Stimulated activated CD4-positive, alpha-beta T cell treated with anti-CD3 and anti-CD28 coated beads, Interleukin-2, amount 100 ng/mL, for 4 hours (primary cell): ENCODE measurements at regions not wholly inside any gene's neighbourhood (a gene's known extent, or its start where the extent isn't known, plus 50 kb on each side); places are given as distances from the start of the nearest gene placed in this dataset.

Experiments used
- DNase-seq: peaks from one replicate; pipeline ENCODE4 v3.0.0-alpha.2; 2020; ENCODE audit warnings: low read depth

GRCh38 chr13:74662905-74663304, 528.7 kb upstream of the KLF12 start:
- no peak for DNase-seq

DNA sequence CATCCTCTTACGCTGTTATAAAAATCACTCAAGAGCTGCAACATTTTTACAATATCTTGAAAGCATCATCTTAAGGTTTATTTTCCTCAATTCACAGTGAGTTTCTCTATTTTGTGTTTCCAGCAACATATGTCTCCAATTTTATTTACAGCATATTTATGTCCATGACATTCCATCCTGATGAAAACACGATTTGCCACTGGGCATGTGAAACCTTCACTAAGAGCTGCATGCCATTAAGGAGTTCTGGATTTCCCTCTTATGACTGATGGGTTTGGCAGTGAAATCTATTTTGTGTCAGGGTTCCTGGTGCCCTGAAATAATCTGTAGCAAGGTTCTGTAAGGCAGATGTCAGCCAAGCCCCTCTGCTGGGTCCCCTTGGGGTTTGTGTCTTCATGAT, 527.6 kb upstream of the KLF12 start:
- no peak for DNase-seq

DNA sequence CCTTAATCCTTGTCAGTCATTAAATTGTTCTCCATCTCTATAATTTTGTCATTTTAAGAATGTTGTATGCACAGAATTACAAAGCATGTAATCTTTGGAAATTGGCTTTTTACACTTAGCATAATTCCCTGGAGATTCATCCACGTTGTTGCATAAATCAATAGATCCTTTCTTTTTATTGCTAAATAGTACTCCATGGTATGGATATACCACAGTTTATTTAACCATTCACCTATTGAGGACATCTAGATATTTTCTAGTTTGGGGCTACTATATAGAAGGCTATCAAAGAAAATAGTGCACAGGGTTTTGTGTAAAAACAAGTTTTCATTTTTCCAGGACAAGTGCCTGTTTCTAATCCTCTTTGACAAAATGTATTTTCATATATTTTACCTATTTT, 523.6 kb upstream of the KLF12 start:
- no peak for DNase-seq

DNA sequence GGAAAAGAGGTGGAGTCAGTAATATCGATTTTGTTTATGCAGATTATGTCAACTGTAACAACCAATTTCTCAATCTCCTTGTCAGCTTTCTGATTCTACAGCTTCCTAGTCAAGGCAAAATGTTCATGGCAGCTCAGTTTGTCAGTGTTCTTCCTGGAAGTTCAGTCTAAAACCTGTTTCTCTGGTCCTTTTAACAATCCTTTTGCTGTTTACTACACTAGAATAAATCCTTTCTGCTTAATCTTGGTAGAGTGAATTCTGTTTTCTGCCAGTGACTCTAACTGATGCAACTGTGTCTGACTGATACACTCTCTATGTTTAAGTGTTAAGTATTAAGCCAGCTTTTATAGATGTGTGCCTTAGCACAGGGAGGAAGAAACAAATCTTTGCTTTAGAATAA, 516.9 kb upstream of the KLF12 start:
- DNase-seq, result no peak

GRCh38 chr13:74647991-74648390, 513.8 kb upstream of the KLF12 start:
- DNase-seq, result no peak

DNA sequence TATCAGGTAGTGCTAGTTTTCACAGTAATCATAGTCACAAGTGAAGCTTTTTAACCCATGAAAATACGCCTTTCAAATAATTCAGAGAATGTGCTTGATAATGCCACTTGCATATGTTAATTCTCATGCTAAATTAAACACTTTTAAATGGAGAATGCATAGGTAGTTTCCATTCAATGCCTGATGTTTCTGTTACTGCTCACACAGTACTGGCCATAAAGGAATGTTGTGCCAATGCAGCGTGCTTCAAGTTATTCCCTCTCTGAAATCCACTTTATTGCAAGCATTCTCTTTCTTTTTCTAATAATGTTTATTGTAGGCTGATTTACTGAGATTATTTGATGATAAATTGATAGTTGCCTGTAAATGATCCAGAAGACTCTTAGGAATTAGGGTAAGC, 513.0 kb upstream of the KLF12 start:
- no peak for DNase-seq

DNA sequence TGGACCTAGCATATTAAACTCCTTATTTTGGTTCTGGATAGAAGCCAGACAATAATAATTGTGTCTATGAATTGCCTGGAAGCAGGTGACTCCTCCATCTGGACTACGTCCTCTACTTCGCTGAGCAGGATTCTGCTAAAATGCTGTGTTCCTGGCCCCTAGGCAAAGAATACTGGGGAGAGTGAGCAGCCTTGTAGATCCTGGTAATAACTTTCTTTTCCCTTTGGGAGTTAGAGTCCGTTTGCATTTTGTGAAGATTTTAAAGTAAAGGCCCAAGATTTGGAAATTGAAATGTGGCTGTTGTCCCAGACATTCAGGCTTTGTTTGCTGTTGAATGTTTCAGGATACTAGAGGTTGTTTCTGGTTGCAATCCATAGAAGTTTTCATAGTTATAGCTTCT, 511.9 kb upstream of the KLF12 start:
- DNase-seq, result no peak

DNA sequence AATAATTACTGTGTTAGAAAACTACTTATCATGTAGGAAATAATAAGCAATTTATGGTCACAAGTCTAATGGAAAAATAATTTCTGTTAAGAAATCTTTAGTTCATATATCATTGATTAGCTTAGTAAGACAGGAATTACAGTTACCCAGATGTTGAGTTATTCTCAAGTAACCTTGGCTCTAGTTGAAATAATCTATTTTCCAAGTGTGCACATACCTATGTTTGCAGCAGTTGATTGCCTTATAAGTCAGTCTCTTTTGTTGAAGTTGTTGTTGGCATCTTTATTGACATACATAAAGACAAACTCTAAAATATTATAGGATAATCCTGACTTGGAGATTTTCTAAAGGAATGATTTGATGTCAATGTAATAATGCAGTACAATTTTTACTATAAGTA, 511.4 kb upstream of the KLF12 start:
- no peak for DNase-seq

DNA sequence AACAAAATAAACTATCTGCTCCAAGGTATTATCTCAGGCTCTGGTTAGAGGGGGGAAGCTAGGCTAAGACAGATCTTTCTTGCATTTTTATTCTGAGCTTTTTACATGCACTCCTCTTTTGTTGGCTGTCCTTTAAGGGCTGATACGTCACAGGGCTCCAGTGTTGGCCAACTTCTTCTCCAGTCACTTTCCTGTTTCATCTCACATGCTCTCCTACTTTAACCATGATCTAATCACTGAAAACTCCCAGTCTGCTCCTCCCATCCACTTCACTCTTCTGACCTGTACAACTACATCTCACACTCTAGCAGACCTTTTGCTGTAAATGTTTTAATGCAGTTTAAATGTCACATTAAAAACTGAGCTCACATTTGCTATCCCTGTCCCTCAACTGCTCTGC, 510.0 kb upstream of the KLF12 start:
- DNase-seq, result no peak

DNA sequence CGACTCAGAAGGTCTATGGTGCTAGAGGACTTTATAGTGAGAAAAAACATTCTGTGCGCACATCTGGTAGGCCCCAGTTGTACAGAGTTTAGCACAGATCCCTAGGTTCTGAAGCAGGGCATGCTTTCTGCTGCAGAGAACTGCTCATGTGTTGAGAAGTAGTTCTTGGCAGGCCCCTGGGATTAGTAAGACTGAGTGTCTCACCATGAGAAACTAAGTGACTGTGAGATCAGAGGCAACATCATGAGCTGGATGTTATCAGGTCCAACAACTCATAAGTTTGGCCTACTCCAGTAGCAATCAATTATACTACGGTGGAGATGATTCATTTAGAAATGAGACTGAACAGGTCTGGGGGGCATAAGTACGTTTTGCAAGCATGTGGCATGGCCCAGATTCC, 507.4 kb upstream of the KLF12 start:
- DNase-seq, result no peak

GRCh38 chr13:74633734-74634133, 499.5 kb upstream of the KLF12 start:
- no peak for DNase-seq

DNA sequence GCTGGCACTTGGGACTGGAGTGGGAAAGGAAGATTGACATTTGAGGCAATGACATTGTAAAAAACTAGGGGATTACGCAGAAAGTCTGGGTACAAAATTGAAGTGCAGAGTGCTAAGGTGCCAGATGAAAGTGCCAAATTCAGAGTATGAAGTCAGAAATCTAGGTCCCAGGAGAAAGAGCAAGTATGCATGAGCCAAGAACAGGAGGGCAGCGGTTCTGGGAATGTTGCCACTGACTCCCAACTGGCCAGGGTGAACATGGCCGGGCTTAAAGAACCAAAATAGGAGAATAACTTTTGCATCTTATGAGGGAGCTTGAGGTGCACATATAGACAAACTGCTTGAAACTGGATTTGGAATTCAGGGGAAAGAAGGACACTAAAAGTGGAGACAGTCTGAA, 495.8 kb upstream of the KLF12 start:
- DNase-seq, result no peak

GRCh38 chr13:74625541-74625940, 491.3 kb upstream of the KLF12 start:
- DNase-seq, result no peak

GRCh38 chr13:74623761-74624160, 489.6 kb upstream of the KLF12 start:
- no peak for DNase-seq

DNA sequence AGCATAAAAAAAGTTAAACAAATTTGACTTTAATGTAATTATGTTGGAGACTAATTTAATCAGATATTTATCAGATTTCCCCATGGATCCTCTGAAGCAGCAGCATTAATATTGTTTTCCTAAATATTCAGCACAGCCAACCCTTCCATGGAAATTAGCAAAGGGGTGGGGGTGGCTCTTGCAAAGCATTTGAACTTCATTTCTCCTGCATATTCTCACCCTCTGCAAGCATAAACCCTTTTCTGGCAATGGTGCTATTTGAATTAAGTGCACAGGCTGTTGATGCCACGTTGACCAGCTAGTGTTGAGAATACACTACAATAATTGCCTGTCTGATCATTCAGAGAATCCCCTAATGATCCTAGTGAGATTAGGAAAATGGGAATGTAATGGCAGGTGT, 488.1 kb upstream of the KLF12 start:
- DNase-seq, result no peak

DNA sequence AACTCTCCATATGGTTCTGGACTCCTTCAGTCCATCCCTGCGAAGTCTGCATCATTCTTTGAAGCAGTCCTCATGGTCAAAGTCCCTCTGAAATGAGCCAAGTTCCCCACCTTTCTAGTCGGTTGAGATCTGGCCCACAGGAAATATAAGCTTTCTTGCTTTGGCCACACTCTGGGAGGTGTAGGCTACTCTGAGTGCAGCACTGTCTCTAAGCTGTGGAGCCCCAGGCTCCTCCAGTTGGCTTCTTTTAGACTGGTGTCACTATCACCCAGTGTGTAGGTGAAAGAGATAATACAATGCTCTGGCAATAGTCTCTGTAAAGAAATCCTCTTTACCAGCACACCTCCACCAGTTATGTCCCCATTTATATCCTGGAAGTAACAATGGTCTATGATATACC, 486.5 kb upstream of the KLF12 start:
- no peak for DNase-seq

GRCh38 chr13:74620308-74620707, 486.1 kb upstream of the KLF12 start:
- no peak for DNase-seq

DNA sequence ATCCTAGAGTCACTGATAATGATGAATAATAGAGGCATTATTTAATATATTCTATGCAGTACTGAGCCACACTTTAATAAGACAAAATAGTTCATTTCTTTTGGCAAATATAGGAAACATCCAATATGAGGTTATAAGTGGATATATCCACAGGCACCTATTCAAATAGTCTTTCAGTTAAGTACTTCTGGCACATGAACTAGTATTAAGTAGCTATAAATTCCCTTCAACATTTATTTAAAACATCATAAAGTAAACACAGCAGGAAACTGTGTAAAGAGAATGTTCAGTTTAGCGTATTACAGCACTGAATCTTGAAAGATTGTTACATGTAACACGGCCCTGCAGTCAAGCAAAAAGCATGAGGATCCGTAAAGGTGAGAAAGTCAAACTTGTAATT, 463.3 kb upstream of the KLF12 start:
- no peak for DNase-seq

GRCh38 chr13:74596691-74597090, 462.5 kb upstream of the KLF12 start:
- DNase-seq, result no peak

DNA sequence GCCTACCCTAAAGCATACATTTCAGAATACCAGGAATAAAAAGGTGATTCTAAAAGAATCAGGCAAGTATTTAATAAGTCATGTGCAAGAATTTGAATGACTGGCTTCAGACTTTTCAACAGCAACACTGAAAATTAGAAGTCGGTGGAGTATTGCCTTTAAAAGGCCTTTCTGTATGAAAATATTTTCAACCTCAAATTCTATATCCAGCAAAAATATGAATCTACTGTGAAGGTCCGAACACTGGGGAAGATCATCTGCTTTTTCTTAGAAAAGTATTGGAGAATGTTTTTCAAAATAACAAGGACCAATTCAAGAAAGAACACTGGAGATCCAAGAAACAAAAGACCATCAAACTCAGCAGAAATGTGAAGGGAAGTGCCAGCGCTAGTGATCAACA, 459.5 kb upstream of the KLF12 start:
- DNase-seq, result no peak

- DNase-seq, result no peak
These were observed 452.6 kb upstream of the KLF12 start for GRCh38 chr13:74586847-74587246.

DNA sequence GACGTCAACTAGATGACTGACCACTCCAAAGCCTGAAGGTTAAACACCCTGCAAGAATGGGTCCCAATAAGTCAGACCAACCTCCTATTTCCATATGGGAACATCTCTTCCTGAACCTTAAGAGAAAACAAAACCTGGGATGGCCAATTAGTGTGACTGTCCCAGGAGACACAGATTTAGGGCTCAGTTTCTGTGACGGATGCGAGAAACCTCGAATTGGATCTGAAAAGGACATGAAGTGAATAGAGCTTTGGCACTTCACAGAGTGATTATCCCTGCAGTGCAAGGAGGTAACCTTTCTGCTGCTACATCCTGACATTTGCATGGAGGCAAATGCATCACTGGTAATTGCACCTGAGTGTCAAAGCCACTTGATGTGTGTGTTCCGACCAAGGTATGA, 442.2 kb upstream of the KLF12 start:
- no peak for DNase-seq

DNA sequence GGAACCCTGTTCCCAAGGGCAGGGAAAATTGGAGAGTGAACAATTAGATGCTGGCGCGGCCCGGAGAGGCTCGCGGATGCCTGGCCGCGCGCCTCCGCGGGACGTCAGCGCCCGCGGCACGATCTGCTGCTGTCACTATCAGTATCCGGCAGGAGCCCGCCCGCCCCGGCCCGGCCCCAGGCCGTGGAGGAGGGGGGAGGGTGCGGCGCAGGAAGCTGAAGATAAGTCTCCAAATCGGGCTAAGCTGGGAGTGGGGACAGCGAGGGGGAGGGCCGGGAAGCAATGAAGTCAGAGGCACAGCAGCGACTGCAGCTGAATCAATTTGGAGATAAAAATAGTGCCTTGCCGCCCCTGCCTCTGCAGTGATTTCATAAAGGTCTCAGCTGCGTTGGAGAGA, 441.5 kb upstream of the KLF12 start:
- DNase-seq, result peak; percentile 7

- no peak for DNase-seq
These were observed 440.9 kb upstream of the KLF12 start for GRCh38 chr13:74574964-74575728.

DNA sequence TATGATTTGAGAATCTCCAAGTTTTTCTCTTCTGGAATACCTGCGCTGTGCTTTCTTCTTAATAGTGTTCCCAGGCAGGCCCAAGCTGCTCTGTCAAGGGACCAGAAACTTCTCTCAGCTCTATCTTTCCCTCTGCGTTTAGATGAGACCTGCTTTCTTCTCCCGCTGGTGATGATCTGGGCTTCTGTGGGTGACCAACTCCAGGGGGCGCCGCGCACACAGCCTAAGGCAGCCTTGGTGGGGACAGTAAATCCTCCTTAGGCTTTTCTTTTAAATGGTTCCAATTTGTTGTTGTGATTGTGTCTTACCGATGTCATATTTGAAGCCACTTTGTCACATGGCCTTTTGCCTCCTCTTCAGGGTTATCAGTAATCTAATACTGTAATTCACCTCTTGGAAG, 439.4 kb upstream of the KLF12 start:
- DNase-seq, result no peak
